ENCODE measurements at regions not wholly inside any gene's neighbourhood (a gene's known extent, or its start where the extent isn't known, plus 50 kb on each side); places are given as distances from the start of the nearest gene placed in this dataset.

DNA sequence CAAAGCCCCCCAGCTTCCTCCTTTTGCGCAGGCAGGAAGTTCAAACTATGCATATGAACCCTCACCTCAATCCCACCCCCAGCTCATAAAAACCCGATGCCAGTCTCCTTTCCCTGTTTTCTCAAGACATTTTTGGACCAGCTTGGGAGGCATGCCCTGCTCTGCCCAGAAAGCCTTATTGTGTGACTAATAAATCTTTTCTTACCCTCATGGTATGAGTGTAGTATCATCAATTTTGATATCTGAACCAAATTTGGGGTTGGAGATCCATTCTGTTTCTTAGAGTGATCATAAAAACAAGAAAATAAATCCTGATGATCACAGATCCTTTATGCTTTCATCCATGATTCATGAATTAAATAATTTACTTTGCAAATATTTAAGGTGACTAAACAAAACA is 128.5 kb downstream of the ALG10B start (continued):
- TF ChIP-seq PHF8 (IDR thresholded peaks at IDR 0.05; ENCODE audit: borderline replicate concordance, low read length) (no peak), ZNF274 (IDR thresholded peaks at IDR 0.05; ENCODE audit: borderline replicate concordance, low read depth, low read length) (no peak)
- TF ChIP-seq, protein P1, sequence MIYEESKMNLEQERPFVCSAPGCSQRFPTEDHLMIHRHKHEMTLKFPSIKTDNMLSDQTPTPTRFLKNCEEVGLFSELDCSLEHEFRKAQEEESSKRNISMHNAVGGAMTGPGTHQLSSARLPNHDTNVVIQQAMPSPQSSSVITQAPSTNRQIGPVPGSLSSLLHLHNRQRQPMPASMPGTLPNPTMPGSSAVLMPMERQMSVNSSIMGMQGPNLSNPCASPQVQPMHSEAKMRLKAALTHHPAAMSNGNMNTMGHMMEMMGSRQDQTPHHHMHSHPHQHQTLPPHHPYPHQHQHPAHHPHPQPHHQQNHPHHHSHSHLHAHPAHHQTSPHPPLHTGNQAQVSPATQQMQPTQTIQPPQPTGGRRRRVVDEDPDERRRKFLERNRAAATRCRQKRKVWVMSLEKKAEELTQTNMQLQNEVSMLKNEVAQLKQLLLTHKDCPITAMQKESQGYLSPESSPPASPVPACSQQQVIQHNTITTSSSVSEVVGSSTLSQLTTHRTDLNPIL (CRISPR knock-in tag; IDR thresholded peaks at IDR 0.05) = no peak
- TF ChIP-seq, protein P2, sequence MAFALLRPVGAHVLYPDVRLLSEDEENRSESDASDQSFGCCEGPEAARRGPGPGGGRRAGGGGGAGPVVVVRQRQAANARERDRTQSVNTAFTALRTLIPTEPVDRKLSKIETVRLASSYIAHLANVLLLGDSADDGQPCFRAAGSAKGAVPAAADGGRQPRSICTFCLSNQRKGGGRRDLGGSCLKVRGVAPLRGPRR (CRISPR knock-in tag; IDR thresholded peaks at IDR 0.05) = no peak
- TF ChIP-seq, protein P3, sequence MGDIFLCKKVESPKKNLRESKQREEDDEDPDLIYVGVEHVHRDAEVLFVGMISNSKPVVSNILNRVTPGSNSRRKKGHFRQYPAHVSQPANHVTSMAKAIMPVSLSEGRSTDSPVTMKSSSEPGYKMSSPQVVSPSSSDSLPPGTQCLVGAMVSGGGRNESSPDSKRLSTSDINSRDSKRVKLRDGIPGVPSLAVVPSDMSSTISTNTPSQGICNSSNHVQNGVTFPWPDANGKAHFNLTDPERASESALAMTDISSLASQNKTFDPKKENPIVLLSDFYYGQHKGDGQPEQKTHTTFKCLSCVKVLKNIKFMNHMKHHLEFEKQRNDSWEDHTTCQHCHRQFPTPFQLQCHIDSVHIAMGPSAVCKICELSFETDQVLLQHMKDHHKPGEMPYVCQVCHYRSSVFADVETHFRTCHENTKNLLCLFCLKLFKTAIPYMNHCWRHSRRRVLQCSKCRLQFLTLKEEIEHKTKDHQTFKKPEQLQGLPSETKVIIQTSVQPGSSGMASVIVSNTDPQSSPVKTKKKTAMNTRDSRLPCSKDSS (IDR thresholded peaks at IDR 0.05; ENCODE audit: low read depth, partially characterized antibody) = no peak

DNA sequence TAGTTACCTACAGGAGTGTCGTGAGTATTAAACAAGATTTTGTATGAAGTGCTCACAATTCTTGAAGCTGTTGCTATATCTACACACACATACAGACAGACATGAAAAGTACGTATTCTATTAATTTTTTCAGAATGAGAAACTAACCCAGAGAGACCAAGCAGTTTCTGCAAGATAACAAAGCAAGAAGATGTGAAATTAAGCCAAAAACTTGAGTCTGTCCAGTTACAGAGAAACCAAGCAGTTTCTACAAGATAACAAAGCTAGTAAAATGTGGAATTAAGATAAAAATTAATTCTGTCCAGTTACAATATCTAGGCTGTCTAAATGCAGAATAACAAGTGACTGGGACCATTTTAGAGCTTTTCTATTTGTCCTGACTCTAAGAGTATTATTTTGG is 132.4 kb downstream of the ALG10B start:
- H3K79me2 ChIP-seq (ENCODE audit: control insufficient read depth, insufficient read depth, low read length) = no peaks in the 10 kb centered on the region
- no peaks in the 10 kb centered on the region for H4K20me1 ChIP-seq (replicated peaks; ENCODE audit: control insufficient read depth, insufficient read depth, low read length)
- in situ Hi-C loops (cut with MboI) = no loop called here
- FAIRE-seq (no peak), DNase-seq (ENCODE audit: extremely low read depth in 1 of 4, low spot score in 3 of 4) (no peak), ATAC-seq (no peak)
- no peaks in the 10 kb centered on the region for H3K4me1 ChIP-seq (replicated peaks in 1 of 2; ENCODE audit: control insufficient read depth in 2 of 2, insufficient read depth in 2 of 2, low read length in 2 of 2)
- no peak overlapping the region for H2AFZ ChIP-seq (ENCODE audit: low read depth, low read length)
- intact Hi-C loops (cut with micrococcal nuclease) = no loop called here
- H3K9me1 ChIP-seq (ENCODE audit: control insufficient read depth, insufficient read depth, low read length) = no peaks in the 10 kb centered on the region
- no peak overlapping the region for H3K4me2 ChIP-seq (ENCODE audit: insufficient read depth, low read length)
- CTCF ChIA-PET (ENCODE audit: low intra/inter-chr PET ratio) = no interaction called here
- BruUV-seq (replicated peaks) = no TSS peak
- H3K9me3 ChIP-seq (replicated peaks; ENCODE audit: control insufficient read depth, insufficient read depth, low read depth, low read length) = no peaks in the 10 kb centered on the region
- H3K36me3 ChIP-seq (ENCODE audit: control insufficient read depth, insufficient read depth, low read length) = no peaks in the 10 kb centered on the region
- POLR2A ChIA-PET = no interaction called here
- 5% methylated on average over 2 of the region's 2 CpGs for WGBS (ENCODE audit: insufficient coverage, low coverage, missing lambda C conversion rate)
- H3K9ac ChIP-seq (ENCODE audit: insufficient read depth in 1 of 2, low read depth in 2 of 2, low read length in 2 of 2) = no peak overlapping the region
- H3K4me3 ChIP-seq = no peak overlapping the region
- no peaks in the 10 kb centered on the region for H3K27me3 ChIP-seq (ENCODE audit: control insufficient read depth in 2 of 2, insufficient read depth in 2 of 2, low read length in 2 of 2)
- H3K27ac ChIP-seq (ENCODE audit: extremely low read depth, low read depth, low read length) = no peak overlapping the region
- TF ChIP-seq, protein P4, sequence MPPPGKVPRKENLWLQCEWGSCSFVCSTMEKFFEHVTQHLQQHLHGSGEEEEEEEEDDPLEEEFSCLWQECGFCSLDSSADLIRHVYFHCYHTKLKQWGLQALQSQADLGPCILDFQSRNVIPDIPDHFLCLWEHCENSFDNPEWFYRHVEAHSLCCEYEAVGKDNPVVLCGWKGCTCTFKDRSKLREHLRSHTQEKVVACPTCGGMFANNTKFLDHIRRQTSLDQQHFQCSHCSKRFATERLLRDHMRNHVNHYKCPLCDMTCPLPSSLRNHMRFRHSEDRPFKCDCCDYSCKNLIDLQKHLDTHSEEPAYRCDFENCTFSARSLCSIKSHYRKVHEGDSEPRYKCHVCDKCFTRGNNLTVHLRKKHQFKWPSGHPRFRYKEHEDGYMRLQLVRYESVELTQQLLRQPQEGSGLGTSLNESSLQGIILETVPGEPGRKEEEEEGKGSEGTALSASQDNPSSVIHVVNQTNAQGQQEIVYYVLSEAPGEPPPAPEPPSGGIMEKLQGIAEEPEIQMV (tag; conservative IDR thresholded peaks at IDR 0.05; ENCODE audit: low read depth) = no peak
- TF ChIP-seq ZNF316 (IDR thresholded peaks at IDR 0.05) (no peak), HMG20B (CRISPR knock-in tag; IDR thresholded peaks at IDR 0.05) (no peak), ZNF431 (CRISPR knock-in tag; IDR thresholded peaks at IDR 0.05) (no peak), TAF7 (tag; IDR thresholded peaks at IDR 0.05) (no peak), THAP7 (CRISPR knock-in tag; IDR thresholded peaks at IDR 0.05) (no peak), GABPB1 (CRISPR knock-in tag; IDR thresholded peaks at IDR 0.05) (no peak)
- TF ChIP-seq, protein P5, sequence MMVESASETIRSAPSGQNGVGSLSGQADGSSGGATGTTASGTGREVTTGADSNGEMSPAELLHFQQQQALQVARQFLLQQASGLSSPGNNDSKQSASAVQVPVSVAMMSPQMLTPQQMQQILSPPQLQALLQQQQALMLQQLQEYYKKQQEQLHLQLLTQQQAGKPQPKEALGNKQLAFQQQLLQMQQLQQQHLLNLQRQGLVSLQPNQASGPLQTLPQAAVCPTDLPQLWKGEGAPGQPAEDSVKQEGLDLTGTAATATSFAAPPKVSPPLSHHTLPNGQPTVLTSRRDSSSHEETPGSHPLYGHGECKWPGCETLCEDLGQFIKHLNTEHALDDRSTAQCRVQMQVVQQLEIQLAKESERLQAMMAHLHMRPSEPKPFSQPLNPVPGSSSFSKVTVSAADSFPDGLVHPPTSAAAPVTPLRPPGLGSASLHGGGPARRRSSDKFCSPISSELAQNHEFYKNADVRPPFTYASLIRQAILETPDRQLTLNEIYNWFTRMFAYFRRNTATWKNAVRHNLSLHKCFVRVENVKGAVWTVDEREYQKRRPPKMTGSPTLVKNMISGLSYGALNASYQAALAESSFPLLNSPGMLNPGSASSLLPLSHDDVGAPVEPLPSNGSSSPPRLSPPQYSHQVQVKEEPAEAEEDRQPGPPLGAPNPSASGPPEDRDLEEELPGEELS (CRISPR knock-in tag; IDR thresholded peaks at IDR 0.05; ENCODE audit: borderline replicate concordance) = no peak
